GM12878 (cell line): ENCODE measurements at regions not wholly inside any gene's neighbourhood (a gene's known extent, or its start where the extent isn't known, plus 50 kb on each side); places are given as distances from the start of the nearest gene placed in this dataset.

Experiments used
- ATAC-seq: fragments of 200-7000 bp; cut with Tn5 transposase; 3 replicates; pipeline ENCODE4 v1.9.1; 2020; ENCODE audit warnings: mild to moderate bottlenecking, moderate library complexity
- BruUV-seq: library from RNA; stranded (reverse); fragments of 400-500 nt; replicated peaks from 2 replicates; lab custom pipeline; 2021; lab: Mats Ljungman, UMichigan
- CTCF ChIA-PET: fragments of 300-600 bp; sonication (Branson Sonifier 250); formaldehyde crosslinking; extraction: SDS; loops from one replicate; lab custom pipeline; 2021; ENCODE audit warnings: inconsistent platforms; lab: Yijun Ruan, JAX
- POLR2A ChIA-PET: fragments of 350-600 bp; formaldehyde crosslinking; extraction: SDS; loops from one replicate; lab custom pipeline; 2021; ENCODE audit warnings: inconsistent platforms; lab: Charles Lee
- RAD21 ChIA-PET: fragments of 300-600 bp; sonication (Branson Sonifier 250); formaldehyde crosslinking; loops from one replicate; lab custom pipeline; 2023; ENCODE audit warnings: antibody characterized with exemption; ENCODE audit not compliant: unreplicated experiment; lab: Charles Lee
- SMC1A ChIA-PET: fragments of 300-600 bp; sonication (Branson Sonifier 250); formaldehyde crosslinking; loops from one replicate; lab custom pipeline; 2023; ENCODE audit not compliant: unreplicated experiment, uncharacterized antibody; lab: Charles Lee
- DNase-seq: peaks from one replicate; pipeline ENCODE4 v3.0.0-alpha.2; 2011; ENCODE audit warnings: low read depth, low spot score
- FAIRE-seq: peaks from 3 replicates; lab custom pipeline; 2011; peaks lifted over from hg19 to GRCh38; lab: Jason Lieb, UNC
- H2AFZ ChIP-seq: 2 replicates; pipeline ENCODE4 v1.6.0; 2011; ENCODE audit warnings: low read depth, low read length, control low read depth; ENCODE audit not compliant: control insufficient read depth
- H3K27ac ChIP-seq: 2 replicates; pipeline ENCODE4 v1.5.1; 2011; ENCODE audit warnings: control low read depth; ENCODE audit not compliant: control insufficient read depth, insufficient read depth
- H3K27me3 ChIP-seq, 2 experiments: replicated peaks in 1 of 2; 2 replicates each; pipeline versions ENCODE4 v1.6.0 to v1.6.1; 2011; ENCODE audit warnings: low read length in 1 of 2; ENCODE audit not compliant: control insufficient read depth in 2 of 2, insufficient read depth in 2 of 2
- H3K36me3 ChIP-seq, 2 experiments: 2 replicates each; pipeline ENCODE4 v1.5.1; 2011; ENCODE audit warnings: low read length in 1 of 2; ENCODE audit not compliant: control insufficient read depth in 2 of 2, insufficient read depth in 2 of 2
- H3K4me1 ChIP-seq: 2 replicates; pipeline ENCODE4 v1.6.1; 2011; ENCODE audit warnings: mild to moderate bottlenecking, low read length, moderate library complexity, mixed read lengths; ENCODE audit not compliant: control insufficient read depth, insufficient read depth
- H3K4me2 ChIP-seq: 2 replicates; pipeline ENCODE4 v1.6.0; 2011; ENCODE audit warnings: control low read depth; ENCODE audit not compliant: control insufficient read depth, insufficient read depth
- H3K4me3 ChIP-seq: fragments of 200-600 bp; sonication (generic); 2 replicates; pipeline ENCODE4 v1.5.1; 2016
- H3K79me2 ChIP-seq: 2 replicates; pipeline ENCODE4 v1.6.0; 2011; ENCODE audit warnings: low read length; ENCODE audit not compliant: control insufficient read depth, insufficient read depth
- H3K9ac ChIP-seq: 2 replicates; pipeline ENCODE4 v1.8.0; 2011; ENCODE audit warnings: low read length, control low read depth, mixed read lengths; ENCODE audit not compliant: control insufficient read depth, insufficient read depth
- H3K9me3 ChIP-seq: replicated peaks from 3 replicates; pipeline ENCODE4 v1.5.1; 2011; ENCODE audit warnings: mild to moderate bottlenecking, low read length; ENCODE audit not compliant: control insufficient read depth, insufficient read depth
- H4K20me1 ChIP-seq: 2 replicates; pipeline ENCODE4 v1.6.0; 2011; ENCODE audit not compliant: control insufficient read depth, insufficient read depth
- ATF3 ChIP-seq: IDR thresholded peaks from 2 replicates; pipeline ENCODE4 v1.6.1; 2011; ENCODE audit warnings: low read depth, mild to moderate bottlenecking, low read length, moderate library complexity, borderline replicate concordance; ENCODE audit errors: extremely low read depth
- BHLHE40 ChIP-seq, 2 experiments: fragments of 450-650 bp in 1 of 2; IDR thresholded peaks; 2 replicates each; pipeline ENCODE4 v1.6.1; 2011 to 2017; ENCODE audit warnings: low read depth in 2 of 2, borderline replicate concordance in 1 of 2, improper control_type of control experiment in 1 of 2, low read length in 1 of 2, mild to moderate bottlenecking in 1 of 2
- CHD4 ChIP-seq: fragments of 200-600 bp; sonication (generic); IDR thresholded peaks from 2 replicates; pipeline ENCODE4 v1.6.1; 2016; ENCODE audit warnings: mild to moderate bottlenecking
- DPF2 ChIP-seq: fragments of 450-650 bp; IDR thresholded peaks from 2 replicates; pipeline ENCODE4 v1.6.1; 2017; ENCODE audit warnings: mild to moderate bottlenecking
- ESRRA ChIP-seq: IDR thresholded peaks from 2 replicates; pipeline ENCODE4 v1.6.1; 2012; ENCODE audit warnings: mild to moderate bottlenecking, low read length, improper control_type of control experiment
- IKZF2 ChIP-seq, 2 experiments: fragments of 450-650 bp; IDR thresholded peaks; 2 replicates each; pipeline ENCODE4 v1.6.1; 2017; ENCODE audit warnings: mild to moderate bottlenecking in 2 of 2, moderate library complexity in 2 of 2
- KLF5 ChIP-seq: fragments of 450-650 bp; IDR thresholded peaks from 2 replicates; pipeline ENCODE4 v1.6.1; 2014; ENCODE audit warnings: mild to moderate bottlenecking; ENCODE audit not compliant: partially characterized antibody
- NFYB ChIP-seq: IDR thresholded peaks from 2 replicates; pipeline ENCODE4 v1.6.1; 2011; ENCODE audit warnings: low read depth, mild to moderate bottlenecking, low read length, improper control_type of control experiment, moderate library complexity; ENCODE audit not compliant: insufficient read depth
- NR2F1 ChIP-seq: fragments of 450-650 bp; conservative IDR thresholded peaks from 2 replicates; pipeline ENCODE4 v1.6.1; 2017; ENCODE audit warnings: mild to moderate bottlenecking
- RAD51 ChIP-seq: fragments of 450-650 bp; IDR thresholded peaks from 2 replicates; pipeline ENCODE4 v1.6.1; 2016; ENCODE audit warnings: moderate library complexity, mild to moderate bottlenecking, inconsistent platforms
- SIX5 ChIP-seq: IDR thresholded peaks from 2 replicates; pipeline ENCODE4 v1.6.1; 2011; ENCODE audit warnings: mild to moderate bottlenecking, low read depth, low read length, moderate library complexity; ENCODE audit not compliant: severe bottlenecking
- TARDBP ChIP-seq: IDR thresholded peaks from 2 replicates; pipeline ENCODE4 v1.6.1; 2016; ENCODE audit warnings: borderline replicate concordance
- WGBS: methylation state at CpG from one replicate; pipeline ENCODE4 v1.1.6; 2016; ENCODE audit warnings: low lambda C conversion rate; ENCODE audit not compliant: insufficient replicate concordance, insufficient coverage; ENCODE audit errors: missing lambda C conversion rate; 5-methylcytosine and 5-hydroxymethylcytosine counted together
- in situ Hi-C: fragments of 300-500 bp; cut with MboI; formaldehyde crosslinking; loops from 9 replicates; pipeline ENCODE4 v1.14.3; 2018; ENCODE audit warnings: mixed read lengths
- intact Hi-C: fragments of 100-400 bp; cut with micrococcal nuclease; formaldehyde crosslinking; loops from one replicate; pipeline ENCODE4 v1.14.2; 2022; ENCODE audit not compliant: unreplicated experiment
- TF ChIP-seq, protein P1 (sequence below): IDR thresholded peaks from 2 replicates; pipeline ENCODE4 v1.6.1; 2012; ENCODE audit warnings: low read length, inconsistent platforms

- in situ Hi-C loops: no loop called here
- POLR2A ChIA-PET: no interaction called here
Measured at GRCh38 chr2:198900141-198900540, 557.6 kb downstream of the SATB2 start.

GRCh38 chr2:198890490-198890889, 567.2 kb downstream of the SATB2 start:
- no peak overlapping the region for H3K4me3 ChIP-seq
- no peaks in the 10 kb centered on the region for H3K79me2 ChIP-seq
- POLR2A ChIA-PET: interaction anchor here (0.6 to 1.2 kb wide), 2 partner anchors 9 to 193 kb away, joined by 3 to 4 read pairs; no protein-coding TSS in a partner anchor
- no peaks in the 10 kb centered on the region for H4K20me1 ChIP-seq
- no peak overlapping the region for H2AFZ ChIP-seq
- in situ Hi-C loops: no loop called here
- no peaks in the 10 kb centered on the region for H3K27me3 ChIP-seq
- no TSS peak for BruUV-seq
- CTCF ChIA-PET: interaction anchor here (0.6 to 1.6 kb wide), 4 partner anchors 9 to 16 kb away, joined by 3 to 6 read pairs (median 4); no protein-coding TSS in a partner anchor
- H3K9me3 ChIP-seq: no peaks in the 10 kb centered on the region; the same call in 2 of the 3 replicates
- no peaks in the 10 kb centered on the region for H3K4me1 ChIP-seq
- peak; percentile 95 for ATAC-seq
- no peak for DNase-seq
- no peak overlapping the region for H3K4me2 ChIP-seq
- FAIRE-seq: no peak
- no peak overlapping the region for H3K27ac ChIP-seq
- H3K9ac ChIP-seq: no peak overlapping the region
- intact Hi-C loops: loop anchor here (2.0 kb wide), 1 partner anchor 22 kb away; no protein-coding TSS in a partner anchor
- RAD21 ChIA-PET: interaction anchor here (0.7 to 1.6 kb wide), 8 partner anchors 16 to 1036 kb away, joined by 3 to 10 read pairs (median 4); no protein-coding TSS in a partner anchor
- SMC1A ChIA-PET: interaction anchor here (0.8 to 5.4 kb wide), 17 partner anchors 8 to 233 kb away, joined by 3 to 69 read pairs (median 3); no protein-coding TSS in a partner anchor
- H3K36me3 ChIP-seq: no peaks in the 10 kb centered on the region
- TF ChIP-seq, protein P1, sequence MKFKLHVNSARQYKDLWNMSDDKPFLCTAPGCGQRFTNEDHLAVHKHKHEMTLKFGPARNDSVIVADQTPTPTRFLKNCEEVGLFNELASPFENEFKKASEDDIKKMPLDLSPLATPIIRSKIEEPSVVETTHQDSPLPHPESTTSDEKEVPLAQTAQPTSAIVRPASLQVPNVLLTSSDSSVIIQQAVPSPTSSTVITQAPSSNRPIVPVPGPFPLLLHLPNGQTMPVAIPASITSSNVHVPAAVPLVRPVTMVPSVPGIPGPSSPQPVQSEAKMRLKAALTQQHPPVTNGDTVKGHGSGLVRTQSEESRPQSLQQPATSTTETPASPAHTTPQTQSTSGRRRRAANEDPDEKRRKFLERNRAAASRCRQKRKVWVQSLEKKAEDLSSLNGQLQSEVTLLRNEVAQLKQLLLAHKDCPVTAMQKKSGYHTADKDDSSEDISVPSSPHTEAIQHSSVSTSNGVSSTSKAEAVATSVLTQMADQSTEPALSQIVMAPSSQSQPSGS: no peak
- no peak for TF ChIP-seq SIX5
- peak; percentile 71; the same call in 1 of the 2 replicates for TF ChIP-seq DPF2
- no peak for TF ChIP-seq RAD51
- no peak for TF ChIP-seq NFYB
- TF ChIP-seq CHD4: no peak

More at GRCh38 chr2:198900141-198900540, 557.6 kb downstream of the SATB2 start:
- H4K20me1 ChIP-seq: no peaks in the 10 kb centered on the region
- H3K79me2 ChIP-seq: no peaks in the 10 kb centered on the region
- H3K4me2 ChIP-seq: no peak overlapping the region
- SMC1A ChIA-PET: interaction anchor here (0.8 to 8.0 kb wide), 18 partner anchors 9 to 584 kb away, joined by 3 to 69 read pairs (median 4); no protein-coding TSS in a partner anchor
- RAD21 ChIA-PET: interaction anchor here (0.9 to 2.5 kb wide), 10 partner anchors 8 to 358 kb away, joined by 3 to 7 read pairs (median 4); no protein-coding TSS in a partner anchor
- TF ChIP-seq ESRRA (no peak), TARDBP (no peak), ATF3 (no peak), KLF5 (no peak), NR2F1 (no peak), IKZF2 (IDR thresholded peaks at IDR 0.05) (no peak), BHLHE40 (IDR thresholded peaks at IDR 0.05; ENCODE audit: borderline replicate concordance in 1 of 2, low read depth in 2 of 2, low read length in 1 of 2) (peak; percentile 23 to 68; a peak in 1 of 4 replicates)
- DNase-seq (no peak), FAIRE-seq (no peak), ATAC-seq (peak; percentile 68)
- BruUV-seq: no TSS peak
- no peak overlapping the region for H2AFZ ChIP-seq
- H3K9me3 ChIP-seq: no peaks in the 10 kb centered on the region; the same call in 2 of the 3 replicates
- intact Hi-C loops: no loop called here
- no peaks in the 10 kb centered on the region for H3K36me3 ChIP-seq
- no peaks in the 10 kb centered on the region for H3K4me1 ChIP-seq
- H3K27ac ChIP-seq: no peak overlapping the region
- H3K27me3 ChIP-seq: no peaks in the 10 kb centered on the region
- WGBS: 33% methylated on average over 3 of the region's 3 CpGs
- H3K4me3 ChIP-seq: no peak overlapping the region
- no peak overlapping the region for H3K9ac ChIP-seq
- CTCF ChIA-PET: interaction anchor here (0.6 to 1.5 kb wide), 10 partner anchors 9 to 588 kb away, joined by 3 to 6 read pairs (median 3); no protein-coding TSS in a partner anchor
